Ishikawa (cell line): ENCODE measurements at regions not wholly inside any gene's neighbourhood (a gene's known extent, or its start where the extent isn't known, plus 50 kb on each side); places are given as distances from the start of the nearest gene placed in this dataset.

Experiments
- CEBPB ChIP-seq: IDR thresholded peaks from 2 replicates; pipeline ENCODE4 v1.6.1; 2012
- FOXM1 ChIP-seq: IDR thresholded peaks from 2 replicates; pipeline ENCODE4 v1.6.1; 2012; ENCODE audit warnings: low read depth, borderline replicate concordance
- RAD21 ChIP-seq: IDR thresholded peaks from 2 replicates; pipeline ENCODE4 v1.6.1; 2012; ENCODE audit warnings: low read depth
- ZBTB7A ChIP-seq: IDR thresholded peaks from 2 replicates; pipeline ENCODE4 v1.6.1; 2012; ENCODE audit warnings: low read depth
- TF ChIP-seq, protein P1 (sequence below): IDR thresholded peaks from 2 replicates; pipeline ENCODE4 v1.6.1; 2012

DNA sequence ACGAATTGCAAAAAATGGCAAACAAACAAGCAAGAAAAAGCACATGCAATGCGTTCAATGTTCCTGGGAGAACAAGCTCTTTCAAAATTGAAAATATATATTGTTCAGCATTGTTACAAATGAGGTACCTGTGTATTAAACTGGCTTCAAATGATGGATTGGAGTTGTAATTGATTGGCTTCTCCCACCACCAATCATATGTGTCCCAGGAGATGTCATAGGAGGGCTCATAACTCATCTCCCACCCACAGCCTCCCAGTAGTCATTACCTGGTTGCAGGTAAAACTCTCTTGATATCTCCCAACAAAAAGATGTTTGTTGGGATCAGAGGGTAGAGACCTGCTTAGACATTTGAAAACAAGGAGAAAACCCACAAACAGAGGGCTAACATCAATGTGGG, 302.9 kb downstream of the BAMBI start:
- TF ChIP-seq, protein P1, sequence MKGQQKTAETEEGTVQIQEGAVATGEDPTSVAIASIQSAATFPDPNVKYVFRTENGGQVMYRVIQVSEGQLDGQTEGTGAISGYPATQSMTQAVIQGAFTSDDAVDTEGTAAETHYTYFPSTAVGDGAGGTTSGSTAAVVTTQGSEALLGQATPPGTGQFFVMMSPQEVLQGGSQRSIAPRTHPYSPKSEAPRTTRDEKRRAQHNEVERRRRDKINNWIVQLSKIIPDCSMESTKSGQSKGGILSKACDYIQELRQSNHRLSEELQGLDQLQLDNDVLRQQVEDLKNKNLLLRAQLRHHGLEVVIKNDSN = no peak
- TF ChIP-seq CEBPB (no peak), RAD21 (no peak), ZBTB7A (no peak), FOXM1 (no peak)
